NCI-H128 (cell line): ENCODE measurements at regions not wholly inside any gene's neighbourhood (a gene's known extent, or its start where the extent isn't known, plus 50 kb on each side); places are given as distances from the start of the nearest gene placed in this dataset.

ENCODE experiments used
- DNase-seq: peaks from one replicate; lab custom pipeline; 2025; ENCODE audit not compliant: unreplicated experiment; lab: John Stamatoyannopoulos, UW

- DNase-seq = no peak
Observed at GRCh38 chr2:76584474-76584873, 873.8 kb upstream of the GCFC2 start.

- no peak for DNase-seq
Observed at GRCh38 chr2:76579911-76580310, 869.2 kb upstream of the GCFC2 start.

- DNase-seq = no peak
Observed at GRCh38 chr2:76572981-76573380, 862.3 kb upstream of the GCFC2 start.

- DNase-seq = no peak
Observed at GRCh38 chr2:76569819-76570218, 859.1 kb upstream of the GCFC2 start.

GRCh38 chr2:76567478-76567877 is 856.8 kb upstream of the GCFC2 start:
- no peak for DNase-seq

GRCh38 chr2:76564734-76565133 is 854.0 kb upstream of the GCFC2 start:
- no peak for DNase-seq

- no peak for DNase-seq
Observed at GRCh38 chr2:76563730-76564129, 853.0 kb upstream of the GCFC2 start.

- DNase-seq = no peak
Observed at GRCh38 chr2:76558157-76558556, 847.4 kb upstream of the GCFC2 start.

- no peak for DNase-seq
Observed at GRCh38 chr2:76556018-76556417, 845.3 kb upstream of the GCFC2 start.

- DNase-seq = no peak
Observed at GRCh38 chr2:76546207-76546606, 835.5 kb upstream of the GCFC2 start.

GRCh38 chr2:76544901-76545300 is 834.2 kb upstream of the GCFC2 start:
- DNase-seq = no peak

- DNase-seq = no peak
Observed at GRCh38 chr2:76517574-76517909, 806.8 kb upstream of the GCFC2 start.

GRCh38 chr2:76516861-76517573 is 806.3 kb upstream of the GCFC2 start:
- no peak for DNase-seq

- DNase-seq = no peak
Observed at GRCh38 chr2:76512201-76512820, 801.6 kb upstream of the GCFC2 start.

- DNase-seq = no peak
Observed at GRCh38 chr2:76506538-76506937, 795.8 kb upstream of the GCFC2 start.

- DNase-seq = no peak
Observed at GRCh38 chr2:76501641-76502040, 790.9 kb upstream of the GCFC2 start.

- DNase-seq = no peak
Observed at GRCh38 chr2:76498360-76498759, 787.6 kb upstream of the GCFC2 start.

GRCh38 chr2:76491503-76491902 is 780.8 kb upstream of the GCFC2 start:
- no peak for DNase-seq

GRCh38 chr2:76478266-76479035 is 767.7 kb upstream of the GCFC2 start:
- DNase-seq = peak; percentile 29

- DNase-seq = no peak
Observed at GRCh38 chr2:76472946-76473345, 762.2 kb upstream of the GCFC2 start.

GRCh38 chr2:76469066-76469465 is 758.4 kb upstream of the GCFC2 start:
- DNase-seq = no peak

- DNase-seq = no peak
Observed at GRCh38 chr2:76467326-76467725, 756.6 kb upstream of the GCFC2 start.
